ENCODE measurements at regions not wholly inside any gene's neighbourhood (a gene's known extent, or its start where the extent isn't known, plus 50 kb on each side); places are given as distances from the start of the nearest gene placed in this dataset.

DNA sequence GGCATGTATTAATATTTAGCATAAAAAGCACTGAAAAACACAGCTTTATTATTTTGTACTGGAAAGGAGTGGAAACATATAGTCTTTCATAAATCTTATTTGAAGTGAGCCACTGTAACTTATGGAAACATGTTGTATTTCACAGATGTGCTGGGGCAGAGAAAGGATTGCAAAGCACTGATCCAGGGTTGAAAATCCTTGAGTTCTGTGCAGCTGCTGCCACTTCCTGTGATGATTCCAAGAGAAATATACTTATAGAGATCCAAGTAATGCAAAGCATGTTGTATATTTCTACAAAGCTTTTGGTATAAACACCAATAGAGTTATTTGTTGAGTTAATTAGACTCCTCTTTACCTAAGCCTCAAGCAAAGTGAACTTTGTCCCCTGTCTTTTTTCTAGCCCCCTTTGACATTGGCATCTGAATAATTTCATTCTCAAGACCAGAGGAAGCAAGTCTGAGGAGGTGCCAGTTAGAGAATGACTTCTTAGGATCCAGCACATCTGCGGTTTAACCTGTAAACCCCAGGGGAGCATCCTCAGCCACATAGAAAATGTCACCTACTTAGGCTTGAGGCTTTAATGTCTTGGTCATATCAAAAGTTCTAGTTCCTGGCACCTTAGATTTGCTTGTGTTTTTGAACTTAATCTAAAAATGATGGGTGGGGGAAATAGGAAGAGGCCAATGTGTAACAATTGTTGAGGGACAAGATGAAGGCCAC lies 173.3 kb downstream of the FASLG start:
- Histone ChIP-seq H3K4me3 (no peak overlapping the region), H4K20me1 (ENCODE audit: insufficient read depth) (no peaks in the 10 kb centered on the region), H3K9me3 (ENCODE audit: insufficient read depth, low read depth) (0 out of 2 replicates have a peak, but pooled peaks cover 5% of the 10 kb centered on the region), H3K9me2 (ENCODE audit: insufficient read depth) (no peaks in the 10 kb centered on the region), H3K4me1 (replicated peaks; ENCODE audit: insufficient read depth) (no peaks in the 10 kb centered on the region), H3K36me3 (ENCODE audit: low read depth) (no peaks in the 10 kb centered on the region), H3F3A (ENCODE audit: insufficient read depth, low read depth) (no peaks in the 10 kb centered on the region), H3K27me3 (ENCODE audit: insufficient read depth, low read depth) (no peaks in the 10 kb centered on the region), H2AFZ (no peak overlapping the region), H3K4me2 (no peak overlapping the region), H3K79me2 (ENCODE audit: low read depth) (no peaks in the 10 kb centered on the region), H3K27ac (no peak overlapping the region)
- intact Hi-C loops (cut with micrococcal nuclease; ENCODE audit: unreplicated experiment) = no loop called here
- BruUV-seq (replicated peaks) = no TSS peak
- DNase-seq = no peak
- TF ChIP-seq, protein P1, sequence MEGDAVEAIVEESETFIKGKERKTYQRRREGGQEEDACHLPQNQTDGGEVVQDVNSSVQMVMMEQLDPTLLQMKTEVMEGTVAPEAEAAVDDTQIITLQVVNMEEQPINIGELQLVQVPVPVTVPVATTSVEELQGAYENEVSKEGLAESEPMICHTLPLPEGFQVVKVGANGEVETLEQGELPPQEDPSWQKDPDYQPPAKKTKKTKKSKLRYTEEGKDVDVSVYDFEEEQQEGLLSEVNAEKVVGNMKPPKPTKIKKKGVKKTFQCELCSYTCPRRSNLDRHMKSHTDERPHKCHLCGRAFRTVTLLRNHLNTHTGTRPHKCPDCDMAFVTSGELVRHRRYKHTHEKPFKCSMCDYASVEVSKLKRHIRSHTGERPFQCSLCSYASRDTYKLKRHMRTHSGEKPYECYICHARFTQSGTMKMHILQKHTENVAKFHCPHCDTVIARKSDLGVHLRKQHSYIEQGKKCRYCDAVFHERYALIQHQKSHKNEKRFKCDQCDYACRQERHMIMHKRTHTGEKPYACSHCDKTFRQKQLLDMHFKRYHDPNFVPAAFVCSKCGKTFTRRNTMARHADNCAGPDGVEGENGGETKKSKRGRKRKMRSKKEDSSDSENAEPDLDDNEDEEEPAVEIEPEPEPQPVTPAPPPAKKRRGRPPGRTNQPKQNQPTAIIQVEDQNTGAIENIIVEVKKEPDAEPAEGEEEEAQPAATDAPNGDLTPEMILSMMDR (conservative IDR thresholded peaks at IDR 0.05) = no peak
- no peak for TF ChIP-seq EZH2 (IDR thresholded peaks at IDR 0.05; ENCODE audit: low read depth)
- POLR2A ChIA-PET (ENCODE audit: unreplicated experiment) = no interaction called here
- CTCF ChIA-PET = no interaction called here

DNA sequence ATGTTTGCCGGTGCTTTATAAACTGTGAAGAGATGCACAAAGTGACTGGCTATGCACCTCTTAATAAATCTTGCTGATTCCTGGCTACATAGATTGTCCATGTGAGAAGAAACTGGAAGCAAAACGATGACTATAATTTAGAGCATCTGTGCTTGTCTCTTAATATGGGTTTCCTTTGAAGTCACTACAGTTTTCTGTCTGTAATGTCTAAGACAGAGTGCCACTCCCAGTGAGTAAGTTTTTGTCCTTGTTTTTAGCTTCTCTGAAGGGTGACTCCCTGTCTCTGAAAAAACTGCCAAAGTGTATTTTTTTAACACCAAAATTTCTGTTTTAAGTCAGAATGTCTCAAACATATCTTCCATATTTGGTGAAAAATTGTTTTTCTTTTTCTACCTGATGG lies 175.1 kb downstream of the FASLG start:
- H2AFZ ChIP-seq = no peak overlapping the region
- intact Hi-C loops (cut with micrococcal nuclease; ENCODE audit: unreplicated experiment) = no loop called here
- no peak for DNase-seq
- H4K20me1 ChIP-seq (ENCODE audit: insufficient read depth) = no peaks in the 10 kb centered on the region
- 0 out of 2 replicates have a peak, but pooled peaks cover 5% of the 10 kb centered on the region for H3K9me3 ChIP-seq (ENCODE audit: insufficient read depth, low read depth)
- no peaks in the 10 kb centered on the region for H3K79me2 ChIP-seq (ENCODE audit: low read depth)
- H3F3A ChIP-seq (ENCODE audit: insufficient read depth, low read depth) = no peaks in the 10 kb centered on the region; the same call in 1 of the 2 replicates
- H3K27me3 ChIP-seq (ENCODE audit: insufficient read depth, low read depth) = no peaks in the 10 kb centered on the region
- no TSS peak for BruUV-seq (replicated peaks)
- no peaks in the 10 kb centered on the region for H3K36me3 ChIP-seq (ENCODE audit: low read depth)
- ChIA-PET CTCF (no interaction called here), POLR2A (ENCODE audit: unreplicated experiment) (no interaction called here)
- no peak overlapping the region for H3K4me2 ChIP-seq
- no peak overlapping the region for H3K27ac ChIP-seq
- no peaks in the 10 kb centered on the region for H3K9me2 ChIP-seq (ENCODE audit: insufficient read depth)
- H3K4me3 ChIP-seq = no peak overlapping the region
- H3K4me1 ChIP-seq (replicated peaks; ENCODE audit: insufficient read depth) = peaks cover 9% of the 10 kb centered on the region
- TF ChIP-seq EZH2 (IDR thresholded peaks at IDR 0.05; ENCODE audit: low read depth) = no peak
- TF ChIP-seq, protein P1 (conservative IDR thresholded peaks at IDR 0.05) = no peak

- intact Hi-C loops (cut with micrococcal nuclease; ENCODE audit: unreplicated experiment) = no loop called here
- Histone ChIP-seq H3K27me3 (ENCODE audit: insufficient read depth, low read depth) (no peaks in the 10 kb centered on the region), H3K79me2 (ENCODE audit: low read depth) (no peaks in the 10 kb centered on the region), H2AFZ (no peak overlapping the region), H3K4me1 (replicated peaks; ENCODE audit: insufficient read depth) (peaks cover 10% of the 10 kb centered on the region), H3K4me2 (no peak overlapping the region), H3F3A (ENCODE audit: insufficient read depth, low read depth) (no peaks in the 10 kb centered on the region; the same call in 1 of the 2 replicates), H3K9me3 (ENCODE audit: insufficient read depth, low read depth) (0 out of 2 replicates have a peak, but pooled peaks cover 5% of the 10 kb centered on the region), H3K27ac (no peak overlapping the region), H3K9me2 (ENCODE audit: insufficient read depth) (no peaks in the 10 kb centered on the region), H3K4me3 (no peak overlapping the region), H4K20me1 (ENCODE audit: insufficient read depth) (no peaks in the 10 kb centered on the region), H3K36me3 (ENCODE audit: low read depth) (no peaks in the 10 kb centered on the region)
- DNase-seq = no peak
- BruUV-seq (replicated peaks) = no TSS peak
- ChIA-PET POLR2A (ENCODE audit: unreplicated experiment) (no interaction called here), CTCF (interaction anchor here (0.6 kb wide), 1 partner anchor 428 kb away, joined by 3 read pairs; no protein-coding TSS in a partner anchor)
- TF ChIP-seq, protein P1 (conservative IDR thresholded peaks at IDR 0.05) = no peak
- no peak for TF ChIP-seq EZH2 (IDR thresholded peaks at IDR 0.05; ENCODE audit: low read depth)
These were observed 175.7 kb downstream of the FASLG start for GRCh38 chr1:172834609-172835008.
